Progenitor cell of endocrine pancreas (in vitro differentiated cells): ENCODE measurements at regions not wholly inside any gene's neighbourhood (a gene's known extent, or its start where the extent isn't known, plus 50 kb on each side); places are given as distances from the start of the nearest gene placed in this dataset.

Experiments
- DNase-seq: peaks from one replicate; pipeline ENCODE4 v3.0.0; 2021; ENCODE audit warnings: low spot score; ENCODE audit not compliant: unreplicated experiment
- H3K27ac Mint-ChIP-seq: 2 replicates; pipeline ENCODE4 v1.8.0; 2021; ENCODE audit warnings: mild to moderate bottlenecking, moderate library complexity, mixed read lengths
- H3K27me3 Mint-ChIP-seq: 2 replicates; pipeline ENCODE4 v1.8.0; 2021; ENCODE audit warnings: mixed read lengths
- H3K36me3 Mint-ChIP-seq: 2 replicates; pipeline ENCODE4 v1.8.0; 2022; ENCODE audit warnings: mixed read lengths; ENCODE audit not compliant: insufficient read depth
- H3K4me1 Mint-ChIP-seq: 2 replicates; pipeline ENCODE4 v1.8.0; 2021; ENCODE audit warnings: low read depth, mixed read lengths
- H3K4me3 Mint-ChIP-seq: 2 replicates; pipeline ENCODE4 v1.8.0; 2021; ENCODE audit warnings: low read depth, mild to moderate bottlenecking, moderate library complexity, mixed read lengths
- H3K9me3 Mint-ChIP-seq: 2 replicates; pipeline ENCODE4 v1.8.0; 2021; ENCODE audit warnings: low read depth, mixed read lengths
- TF ChIP-seq, protein P1 (sequence below): fragments of 200-600 bp; sonication (generic); IDR thresholded peaks from one replicate; pipeline ENCODE4 v1.5.0; 2021; ENCODE audit warnings: antibody characterized with exemption, mild to moderate bottlenecking; ENCODE audit not compliant: unreplicated experiment

DNA sequence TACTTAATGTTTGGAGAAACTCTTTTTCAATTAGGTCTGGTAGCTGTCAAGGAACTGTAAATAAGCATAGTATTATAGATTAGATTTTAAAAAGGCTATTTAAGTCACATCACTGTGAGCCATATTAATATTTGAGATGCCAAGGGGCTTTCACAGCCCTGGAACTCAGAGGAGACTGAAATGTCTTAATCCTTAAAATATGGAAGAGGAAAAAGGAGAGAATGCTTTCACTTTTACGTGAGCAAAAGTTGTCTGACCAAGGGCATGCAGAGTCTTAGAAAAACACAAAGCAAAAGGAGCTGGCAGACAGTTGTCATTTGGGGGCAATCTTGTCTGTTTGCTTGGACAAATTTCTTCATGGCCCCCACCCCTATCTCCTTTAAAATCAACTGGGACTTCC lies 253.2 kb upstream of the IGFBP7 start:
- Mint-ChIP-seq H3K4me1 (no peaks in the 10 kb centered on the region), H3K27ac (no peak overlapping the region), H3K9me3 (no peaks in the 10 kb centered on the region), H3K4me3 (no peak overlapping the region), H3K36me3 (no peaks in the 10 kb centered on the region), H3K27me3 (no peaks in the 10 kb centered on the region)
- TF ChIP-seq, protein P1, sequence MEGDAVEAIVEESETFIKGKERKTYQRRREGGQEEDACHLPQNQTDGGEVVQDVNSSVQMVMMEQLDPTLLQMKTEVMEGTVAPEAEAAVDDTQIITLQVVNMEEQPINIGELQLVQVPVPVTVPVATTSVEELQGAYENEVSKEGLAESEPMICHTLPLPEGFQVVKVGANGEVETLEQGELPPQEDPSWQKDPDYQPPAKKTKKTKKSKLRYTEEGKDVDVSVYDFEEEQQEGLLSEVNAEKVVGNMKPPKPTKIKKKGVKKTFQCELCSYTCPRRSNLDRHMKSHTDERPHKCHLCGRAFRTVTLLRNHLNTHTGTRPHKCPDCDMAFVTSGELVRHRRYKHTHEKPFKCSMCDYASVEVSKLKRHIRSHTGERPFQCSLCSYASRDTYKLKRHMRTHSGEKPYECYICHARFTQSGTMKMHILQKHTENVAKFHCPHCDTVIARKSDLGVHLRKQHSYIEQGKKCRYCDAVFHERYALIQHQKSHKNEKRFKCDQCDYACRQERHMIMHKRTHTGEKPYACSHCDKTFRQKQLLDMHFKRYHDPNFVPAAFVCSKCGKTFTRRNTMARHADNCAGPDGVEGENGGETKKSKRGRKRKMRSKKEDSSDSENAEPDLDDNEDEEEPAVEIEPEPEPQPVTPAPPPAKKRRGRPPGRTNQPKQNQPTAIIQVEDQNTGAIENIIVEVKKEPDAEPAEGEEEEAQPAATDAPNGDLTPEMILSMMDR, result no peak
- no peak for DNase-seq

DNA sequence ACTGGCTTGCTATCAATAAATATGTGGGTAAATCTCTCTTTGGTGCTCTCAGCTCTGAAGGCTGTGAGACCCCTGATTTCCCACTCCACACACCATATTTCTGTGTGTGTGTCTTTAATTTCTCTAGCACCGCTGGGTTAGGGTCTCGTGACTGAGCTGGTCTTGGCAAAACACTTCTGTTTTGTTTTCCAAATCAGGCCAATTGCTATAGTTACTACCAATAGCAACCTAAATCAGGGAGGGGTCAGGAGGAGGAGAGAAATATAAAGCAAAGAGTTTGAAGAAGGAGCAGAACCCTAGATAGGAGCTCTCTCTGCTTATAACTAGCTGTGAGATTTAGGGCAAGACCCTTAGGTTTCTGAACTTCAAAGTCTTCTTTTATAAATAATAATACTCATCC lies 250.5 kb upstream of the IGFBP7 start:
- Mint-ChIP-seq H3K27ac (no peak overlapping the region), H3K4me1 (no peaks in the 10 kb centered on the region), H3K36me3 (no peaks in the 10 kb centered on the region), H3K27me3 (no peaks in the 10 kb centered on the region), H3K4me3 (no peak overlapping the region), H3K9me3 (no peaks in the 10 kb centered on the region)
- TF ChIP-seq, protein P1, result no peak
- no peak for DNase-seq

DNA sequence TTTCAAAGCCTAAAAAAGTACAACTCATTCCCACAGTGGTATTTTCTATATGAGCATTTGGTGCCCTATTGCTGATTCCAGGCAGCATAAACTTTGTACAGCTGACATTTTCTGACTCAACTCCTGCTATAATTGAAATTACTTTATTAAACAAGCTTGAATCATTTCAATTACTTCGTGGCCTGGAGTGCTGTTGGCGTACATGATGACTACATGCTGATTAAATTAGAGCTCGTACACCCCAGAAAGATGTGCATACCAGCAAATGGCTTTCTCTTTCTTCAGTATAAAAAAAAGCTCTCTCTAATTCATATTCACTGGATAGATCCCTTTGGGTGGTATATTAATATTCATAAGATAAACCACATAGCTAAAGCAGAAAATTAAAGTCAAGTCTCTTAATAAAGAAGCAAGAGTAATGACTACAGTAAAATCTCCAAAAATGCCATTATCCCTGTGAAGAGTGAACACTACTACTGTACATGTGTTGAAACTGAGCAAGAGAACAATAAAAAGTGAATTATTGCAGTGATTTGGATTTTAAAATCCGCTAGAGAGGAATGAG lies 245.0 kb upstream of the IGFBP7 start:
- Mint-ChIP-seq H3K4me3 (no peak overlapping the region), H3K36me3 (no peaks in the 10 kb centered on the region), H3K27me3 (no peaks in the 10 kb centered on the region), H3K4me1 (no peaks in the 10 kb centered on the region), H3K27ac (no peak overlapping the region), H3K9me3 (no peaks in the 10 kb centered on the region)
- TF ChIP-seq, protein P1, result no peak
- DNase-seq, result no peak

DNA sequence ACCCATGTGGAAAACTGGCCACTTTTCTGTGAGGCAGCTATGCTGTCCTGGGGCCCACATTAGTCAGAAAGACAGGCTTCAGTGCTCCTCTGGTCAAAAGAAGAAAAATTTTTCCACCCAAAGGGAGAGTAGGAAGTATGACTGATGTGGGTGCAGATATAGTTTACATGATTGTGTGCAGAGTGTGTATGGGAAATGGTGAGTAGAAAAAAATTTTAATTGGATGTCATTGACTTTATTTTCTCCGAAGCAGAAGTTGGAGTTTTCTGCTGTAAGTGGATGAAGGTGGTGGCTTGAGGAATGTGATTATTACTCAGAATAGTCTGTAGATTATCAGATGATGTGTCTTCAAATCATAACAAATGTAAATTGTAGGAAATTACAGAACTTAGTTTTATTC lies 241.5 kb upstream of the IGFBP7 start:
- DNase-seq, result no peak
- H3K36me3 Mint-ChIP-seq, result no peaks in the 10 kb centered on the region
- H3K27me3 Mint-ChIP-seq, result no peaks in the 10 kb centered on the region
- H3K4me3 Mint-ChIP-seq, result no peak overlapping the region
- H3K9me3 Mint-ChIP-seq, result no peaks in the 10 kb centered on the region
- TF ChIP-seq, protein P1, result no peak
- H3K27ac Mint-ChIP-seq, result no peak overlapping the region
- H3K4me1 Mint-ChIP-seq, result no peaks in the 10 kb centered on the region

DNA sequence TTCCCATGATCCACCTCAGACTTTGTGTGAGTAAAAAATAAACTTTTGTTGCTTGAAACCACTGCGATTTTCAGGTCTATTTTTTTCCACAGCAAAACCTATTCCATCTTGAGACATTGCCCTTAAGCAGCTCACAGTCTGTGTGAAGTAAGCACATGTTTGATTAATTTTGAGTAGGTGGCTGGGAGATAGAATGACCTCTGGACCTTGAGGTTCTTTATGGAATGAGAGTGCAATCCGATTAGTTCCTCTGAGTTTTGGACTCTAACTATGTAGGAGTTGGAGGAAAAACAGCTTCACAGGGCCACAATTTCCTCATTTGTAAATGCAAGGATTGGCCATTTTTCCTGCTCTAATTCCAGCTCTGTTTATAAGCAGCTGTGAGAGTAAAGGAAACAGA lies 234.1 kb upstream of the IGFBP7 start:
- peaks cover 6% of the 10 kb centered on the region for H3K27me3 Mint-ChIP-seq
- TF ChIP-seq, protein P1, result no peak

More for the DNA sequence above, 234.1 kb upstream of the IGFBP7 start:
- H3K27ac Mint-ChIP-seq, result no peak overlapping the region
- DNase-seq, result no peak
- no peak overlapping the region for H3K4me3 Mint-ChIP-seq
- no peaks in the 10 kb centered on the region for H3K36me3 Mint-ChIP-seq
- no peaks in the 10 kb centered on the region for H3K4me1 Mint-ChIP-seq
- no peaks in the 10 kb centered on the region for H3K9me3 Mint-ChIP-seq
